ENCODE measurements at regions not wholly inside any gene's neighbourhood (a gene's known extent, or its start where the extent isn't known, plus 50 kb on each side); places are given as distances from the start of the nearest gene placed in this dataset.

DNA sequence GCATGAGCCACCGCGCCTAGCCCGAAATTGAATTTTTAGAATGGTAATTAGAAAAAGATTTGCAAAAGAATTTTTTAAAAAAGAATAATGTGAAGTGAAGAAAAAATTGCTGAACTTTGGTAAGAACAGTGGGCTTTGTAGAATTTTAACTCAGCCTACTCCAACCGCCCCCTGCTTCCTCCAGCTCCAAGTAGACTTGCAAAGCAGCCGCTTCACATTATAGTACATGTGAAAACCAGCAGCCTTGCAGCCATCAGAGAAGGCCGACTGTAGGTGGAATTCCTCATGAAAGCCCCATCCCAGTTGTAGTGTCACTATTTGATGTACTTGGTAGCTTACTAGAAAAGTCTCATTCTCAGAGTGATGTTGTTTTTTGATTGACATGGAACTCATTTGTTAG lies 835.6 kb downstream of the TBC1D32 start:
- Histone ChIP-seq H4K8ac (ENCODE audit: extremely low read depth, insufficient read depth, low read length) (no peak overlapping the region), H3K23ac (ENCODE audit: insufficient read length) (no peak overlapping the region), H3K4ac (replicated peaks; ENCODE audit: insufficient read length, low read depth, low read length) (no peak overlapping the region), H3K9ac (replicated peaks in 1 of 4; ENCODE audit: extremely low read depth in 1 of 4, low read depth in 3 of 4, low read length in 3 of 4) (no peak overlapping the region), H3K79me2 (ENCODE audit: control insufficient read depth in 1 of 2, insufficient read depth in 2 of 2, low read length in 2 of 2) (no peaks in the 10 kb centered on the region), H2BK12ac (ENCODE audit: low read depth, low read length) (no peak overlapping the region), H3K27me3 (replicated peaks in 1 of 4; ENCODE audit: control insufficient read depth in 3 of 4, extremely low read depth in 1 of 4, insufficient read depth in 3 of 4, low read length in 3 of 4) (no peaks in the 10 kb centered on the region), H3K4me1 (replicated peaks in 1 of 4; ENCODE audit: control insufficient read depth in 3 of 4, insufficient read depth in 4 of 4, low read length in 3 of 4) (no peaks in the 10 kb centered on the region), H4K20me1 (replicated peaks in 1 of 2; ENCODE audit: control insufficient read depth in 1 of 2, insufficient read depth in 2 of 2, low read length in 2 of 2) (no peaks in the 10 kb centered on the region), H2BK5ac (ENCODE audit: low read depth, low read length) (no peak overlapping the region), H3K14ac (ENCODE audit: insufficient read length) (no peak overlapping the region), H3K79me1 (ENCODE audit: low read depth, low read length) (no peaks in the 10 kb centered on the region), H3K56ac (replicated peaks; ENCODE audit: insufficient read length, low read depth, low read length) (no peak overlapping the region), H2BK120ac (replicated peaks; ENCODE audit: low read depth, low read length) (no peak overlapping the region), H4K5ac (ENCODE audit: insufficient read length, low read depth, low read length) (no peak overlapping the region), H2AFZ (ENCODE audit: low read length) (no peak overlapping the region), H3K36me3 (ENCODE audit: control insufficient read depth in 2 of 4, insufficient read depth in 4 of 4, low read length in 3 of 4) (no peaks in the 10 kb centered on the region), H3K4me2 (ENCODE audit: insufficient read depth in 1 of 2, low read depth in 2 of 2, low read length in 2 of 2) (no peak overlapping the region), H2BK15ac (ENCODE audit: low read length) (no peak overlapping the region), H3K9me3 (ENCODE audit: insufficient read depth in 2 of 2, low read depth in 1 of 2, low read length in 1 of 2) (no peaks in the 10 kb centered on the region), H3K23me2 (ENCODE audit: low read depth, low read length) (no peaks in the 10 kb centered on the region), H4K91ac (replicated peaks; ENCODE audit: insufficient read length, low read length) (no peak overlapping the region), H3K18ac (ENCODE audit: extremely low read depth, low read length) (no peak overlapping the region), H2AK5ac (ENCODE audit: low read depth, low read length) (no peak overlapping the region), H3K4me3 (ENCODE audit: extremely low read depth in 1 of 4, insufficient read depth in 2 of 4, low read depth in 3 of 4, low read length in 4 of 4) (no peak overlapping the region), H2BK20ac (ENCODE audit: low read length) (no peak overlapping the region), H3K27ac (ENCODE audit: low read depth, low read length) (no peak overlapping the region)
- ChIA-PET CTCF (ENCODE audit: partially characterized antibody) (interaction anchor here (0.6 kb wide), 1 partner anchor 902 kb away, joined by 3 read pairs; no protein-coding TSS in a partner anchor), POLR2A (ENCODE audit: partially characterized antibody) (no interaction called here)
- WGBS, 2 experiments (ENCODE audit: extremely low coverage in 1 of 2, insufficient coverage in 1 of 2, insufficient read length in 1 of 2, insufficient replicate concordance in 2 of 2, low coverage in 1 of 2, low lambda C conversion rate in 2 of 2, missing lambda C conversion rate in 1 of 2) = 95% methylated on average over 6 of the region's 6 CpGs; no CpG with 5 or more reads in 1 of the 2 experiments
- FAIRE-seq = no peak
- no peak for DNase-seq (ENCODE audit: low read depth in 1 of 2, low spot score in 2 of 2)
- TF ChIP-seq CTBP2 (IDR thresholded peaks at IDR 0.05; ENCODE audit: borderline replicate concordance, insufficient read depth, insufficient read length, low read length) (no peak), HDAC2 (IDR thresholded peaks at IDR 0.05; ENCODE audit: borderline replicate concordance in 1 of 2, low read depth in 2 of 2, low read length in 2 of 2) (no peak), KDM5A (IDR thresholded peaks at IDR 0.05; ENCODE audit: low read length) (no peak), KDM1A (IDR thresholded peaks at IDR 0.05; ENCODE audit: borderline replicate concordance, low read length) (no peak)
- TF ChIP-seq, protein P1, sequence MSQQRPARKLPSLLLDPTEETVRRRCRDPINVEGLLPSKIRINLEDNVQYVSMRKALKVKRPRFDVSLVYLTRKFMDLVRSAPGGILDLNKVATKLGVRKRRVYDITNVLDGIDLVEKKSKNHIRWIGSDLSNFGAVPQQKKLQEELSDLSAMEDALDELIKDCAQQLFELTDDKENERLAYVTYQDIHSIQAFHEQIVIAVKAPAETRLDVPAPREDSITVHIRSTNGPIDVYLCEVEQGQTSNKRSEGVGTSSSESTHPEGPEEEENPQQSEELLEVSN (IDR thresholded peaks at IDR 0.05) = no peak
